NT2/D1 (cell line): ENCODE measurements at regions not wholly inside any gene's neighbourhood (a gene's known extent, or its start where the extent isn't known, plus 50 kb on each side); places are given as distances from the start of the nearest gene placed in this dataset.

ENCODE experiments used
- DNase-seq: peaks from one replicate; pipeline ENCODE4 v3.0.0-alpha.2; 2011; ENCODE audit warnings: low read depth, low spot score
- H3K27me3 ChIP-seq: 2 replicates; pipeline ENCODE4 v1.6.0; 2011; ENCODE audit warnings: mild to moderate bottlenecking; ENCODE audit not compliant: insufficient read length, insufficient read depth
- H3K36me3 ChIP-seq: 2 replicates; pipeline ENCODE4 v1.6.1; 2011; ENCODE audit warnings: mild to moderate bottlenecking, low read length, mixed read lengths; ENCODE audit not compliant: insufficient read depth, insufficient read length
- H3K4me1 ChIP-seq: 2 replicates; pipeline ENCODE4 v1.5.1; 2011; ENCODE audit not compliant: insufficient read depth, insufficient read length
- H3K4me3 ChIP-seq: 2 replicates; pipeline ENCODE4 v1.5.1; 2011; ENCODE audit warnings: low read depth; ENCODE audit not compliant: insufficient read length
- H3K9ac ChIP-seq: 2 replicates; pipeline ENCODE4 v1.6.0; 2011; ENCODE audit warnings: low read depth; ENCODE audit not compliant: insufficient read length
- H3K9me3 ChIP-seq: 2 replicates; pipeline ENCODE4 v1.5.1; 2011; ENCODE audit warnings: mild to moderate bottlenecking, low read length; ENCODE audit not compliant: insufficient read depth
- SUZ12 ChIP-seq: IDR thresholded peaks from 2 replicates; pipeline ENCODE4 v1.6.1; 2011; ENCODE audit not compliant: insufficient read length, insufficient read depth; ENCODE audit errors: extremely low read depth
- YY1 ChIP-seq: IDR thresholded peaks from 2 replicates; pipeline ENCODE4 v1.6.1; 2011; ENCODE audit not compliant: insufficient read length, insufficient read depth
- ZNF274 ChIP-seq: IDR thresholded peaks from 2 replicates; pipeline ENCODE4 v1.6.1; 2011; ENCODE audit warnings: mild to moderate bottlenecking, low read depth, low read length

DNA sequence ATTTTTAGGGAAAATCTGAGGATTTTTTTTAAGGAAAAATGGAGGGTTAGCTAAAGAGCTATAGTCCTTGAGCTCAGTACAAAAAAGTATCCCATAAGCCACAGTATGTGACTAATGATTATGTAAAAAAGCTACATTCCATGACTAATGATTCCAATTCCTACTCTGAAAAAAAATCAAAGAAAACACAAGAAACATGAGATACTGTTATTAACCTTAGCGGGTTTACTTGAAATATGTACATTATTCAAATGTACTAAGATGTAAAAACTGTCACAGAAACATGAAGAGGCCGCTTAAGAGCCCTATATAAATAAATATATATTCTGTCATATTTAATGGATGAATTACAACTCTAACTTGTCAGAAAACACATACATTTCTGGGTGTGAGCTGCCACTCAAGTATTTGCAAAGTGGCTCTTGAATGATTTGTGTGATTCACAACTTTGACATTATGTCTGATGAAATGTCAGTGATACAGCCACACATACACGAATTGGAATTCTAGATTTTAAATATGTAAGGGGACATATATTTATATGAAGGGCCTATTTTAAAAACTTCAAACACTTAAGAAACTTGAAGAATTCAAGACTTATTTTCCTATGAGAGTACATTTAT is 518.7 kb upstream of the SUCLG2 start:
- Histone ChIP-seq H3K27me3 (no peaks in the 10 kb centered on the region), H3K4me3 (no peak overlapping the region), H3K4me1 (no peaks in the 10 kb centered on the region), H3K9me3 (peaks cover 41% of the 10 kb centered on the region; the same call in 1 of the 2 replicates), H3K9ac (no peak overlapping the region), H3K36me3 (no peaks in the 10 kb centered on the region)
- no peak for TF ChIP-seq SUZ12
- no peak for TF ChIP-seq ZNF274
- no peak for TF ChIP-seq YY1
- no peak for DNase-seq

GRCh38 chr3:68172039-68172438 is 517.6 kb upstream of the SUCLG2 start:
- Histone ChIP-seq H3K36me3 (no peaks in the 10 kb centered on the region), H3K27me3 (no peaks in the 10 kb centered on the region), H3K9me3 (peaks cover 41% of the 10 kb centered on the region; the same call in 1 of the 2 replicates), H3K4me3 (no peak overlapping the region), H3K4me1 (no peaks in the 10 kb centered on the region), H3K9ac (no peak overlapping the region)
- TF ChIP-seq ZNF274, result no peak
- no peak for TF ChIP-seq YY1
- TF ChIP-seq SUZ12, result no peak
- DNase-seq, result no peak

DNA sequence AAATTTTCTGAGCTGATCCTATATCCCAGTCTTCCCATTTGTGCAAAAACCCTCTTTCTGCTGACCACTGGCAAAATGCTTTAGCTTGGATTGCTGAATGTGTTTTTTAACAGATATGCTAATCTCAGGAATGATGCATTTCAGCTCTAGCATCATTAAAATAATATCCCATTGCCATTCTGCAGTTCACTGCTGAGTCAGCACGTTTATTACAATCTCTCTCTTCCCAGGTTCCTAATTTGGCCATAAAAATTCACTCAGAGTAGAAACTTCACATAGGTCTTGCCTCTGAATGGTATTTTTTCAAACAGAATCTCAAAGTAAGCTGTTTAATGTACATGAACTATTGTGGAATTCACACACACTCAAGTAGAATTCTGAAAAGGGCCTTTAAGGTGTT is 509.6 kb upstream of the SUCLG2 start:
- H3K4me3 ChIP-seq, result no peak overlapping the region
- no peak for TF ChIP-seq YY1
- no peak for TF ChIP-seq ZNF274
- no peak for TF ChIP-seq SUZ12
- H3K9me3 ChIP-seq, result no peaks in the 10 kb centered on the region
- DNase-seq, result no peak
- H3K9ac ChIP-seq, result no peak overlapping the region
- no peaks in the 10 kb centered on the region for H3K27me3 ChIP-seq
- H3K4me1 ChIP-seq, result no peaks in the 10 kb centered on the region
- no peaks in the 10 kb centered on the region for H3K36me3 ChIP-seq

- no peak for DNase-seq
- H3K27me3 ChIP-seq, result no peaks in the 10 kb centered on the region
- H3K4me3 ChIP-seq, result no peak overlapping the region
- no peaks in the 10 kb centered on the region for H3K4me1 ChIP-seq
- TF ChIP-seq SUZ12 (no peak), ZNF274 (no peak), YY1 (no peak)
- H3K9ac ChIP-seq, result no peak overlapping the region
- no peaks in the 10 kb centered on the region for H3K36me3 ChIP-seq
- H3K9me3 ChIP-seq, result no peaks in the 10 kb centered on the region
Measured at GRCh38 chr3:68163062-68163461, 508.6 kb upstream of the SUCLG2 start.

DNA sequence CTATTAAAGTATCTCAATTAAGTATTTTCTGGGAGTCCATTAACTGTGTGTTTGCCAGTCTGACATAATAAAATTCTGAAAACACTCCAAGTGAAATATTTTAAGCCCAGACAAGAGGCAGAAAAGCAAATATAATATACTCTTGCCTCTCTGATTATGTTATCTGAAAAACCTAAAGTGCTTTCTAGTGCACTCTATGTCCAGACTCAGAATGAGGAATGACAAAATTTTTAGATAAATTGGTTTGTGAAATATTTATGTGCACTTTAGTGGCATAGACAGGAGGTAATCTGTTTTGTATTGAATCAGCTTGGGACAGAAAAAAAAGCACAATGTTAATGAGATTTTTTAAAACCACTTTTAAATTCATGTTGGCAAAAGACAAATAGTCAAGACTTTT is 508.2 kb upstream of the SUCLG2 start:
- no peak for DNase-seq
- Histone ChIP-seq H3K4me3 (no peak overlapping the region), H3K4me1 (no peaks in the 10 kb centered on the region), H3K9me3 (no peaks in the 10 kb centered on the region), H3K27me3 (no peaks in the 10 kb centered on the region), H3K9ac (no peak overlapping the region), H3K36me3 (no peaks in the 10 kb centered on the region)
- TF ChIP-seq YY1 (no peak), SUZ12 (no peak), ZNF274 (no peak)

DNA sequence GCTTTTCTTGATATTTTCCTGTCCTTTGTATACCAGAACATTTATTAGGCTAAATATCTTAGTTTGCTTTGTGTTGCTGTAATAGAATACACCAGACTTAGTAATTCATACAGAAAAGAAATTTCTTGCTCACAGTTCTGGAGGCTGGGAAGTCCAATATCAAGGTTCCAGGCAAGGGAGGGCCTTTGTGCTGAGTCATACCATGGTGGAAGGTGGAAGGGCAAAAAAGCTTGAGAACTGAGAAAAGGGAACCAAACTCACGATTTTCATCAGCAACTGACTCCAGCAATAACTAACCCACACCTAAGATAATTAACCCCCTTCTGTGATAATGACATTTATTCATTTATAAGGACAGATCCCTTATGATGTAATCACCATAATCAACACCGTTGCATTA is 496.9 kb upstream of the SUCLG2 start:
- TF ChIP-seq SUZ12, result no peak
- no peak for TF ChIP-seq ZNF274
- no peak for TF ChIP-seq YY1
- Histone ChIP-seq H3K27me3 (no peaks in the 10 kb centered on the region), H3K9me3 (no peaks in the 10 kb centered on the region), H3K4me3 (no peak overlapping the region), H3K36me3 (no peaks in the 10 kb centered on the region), H3K9ac (no peak overlapping the region), H3K4me1 (no peaks in the 10 kb centered on the region)
- no peak for DNase-seq

GRCh38 chr3:68148447-68148846 is 494.0 kb upstream of the SUCLG2 start:
- H3K4me3 ChIP-seq, result no peak overlapping the region
- no peaks in the 10 kb centered on the region for H3K9me3 ChIP-seq
- no peak overlapping the region for H3K9ac ChIP-seq
- no peaks in the 10 kb centered on the region for H3K27me3 ChIP-seq
- DNase-seq, result no peak
- H3K4me1 ChIP-seq, result no peaks in the 10 kb centered on the region
- H3K36me3 ChIP-seq, result no peaks in the 10 kb centered on the region
- TF ChIP-seq ZNF274 (no peak), SUZ12 (no peak), YY1 (no peak)
